ENCODE measurements at regions not wholly inside any gene's neighbourhood (a gene's known extent, or its start where the extent isn't known, plus 50 kb on each side); places are given as distances from the start of the nearest gene placed in this dataset.

DNA sequence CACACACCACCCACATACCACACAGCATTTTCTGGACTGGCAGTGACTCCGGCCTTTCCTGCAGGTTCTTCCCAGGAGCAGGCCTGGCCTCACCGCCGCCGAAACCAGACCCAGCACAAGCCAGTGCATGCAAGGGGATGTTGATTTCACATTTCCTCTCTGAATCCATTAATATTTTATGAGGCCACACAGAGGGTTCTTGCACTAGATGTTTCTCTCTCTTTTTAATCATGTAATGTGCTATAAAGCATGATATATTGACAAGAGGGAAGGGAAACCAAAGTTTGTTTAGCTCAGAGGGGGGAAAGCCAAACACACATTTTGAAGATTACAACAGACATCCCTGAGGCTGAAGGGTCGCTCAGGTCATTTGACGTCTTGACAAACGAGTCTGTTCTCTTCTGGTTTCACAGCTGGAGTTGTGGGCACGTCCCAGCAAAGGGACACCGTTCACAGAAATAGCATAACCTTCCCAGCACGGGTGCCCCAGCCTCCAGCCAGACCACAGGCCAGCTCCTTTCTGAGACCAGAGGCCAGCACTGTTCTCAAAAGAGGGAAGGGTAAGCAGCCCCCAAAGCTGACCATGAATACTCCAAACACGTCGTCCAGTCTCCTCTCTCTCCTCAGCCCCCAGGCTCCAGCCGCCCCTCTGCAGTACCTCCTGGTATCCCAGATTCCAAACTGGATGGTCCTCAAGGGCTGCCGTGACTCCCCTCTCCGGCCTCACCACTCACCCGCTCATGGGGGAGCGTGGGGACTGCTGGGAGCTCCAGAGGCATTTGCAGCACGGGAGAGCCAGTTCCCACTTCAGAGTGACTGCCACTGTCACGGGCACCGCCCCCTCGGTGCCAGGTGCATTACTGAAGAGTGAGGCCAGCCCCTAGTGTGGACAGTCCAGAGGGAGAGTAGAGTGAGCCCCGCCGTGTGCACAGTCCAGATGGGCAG lies 340.3 kb upstream of the SALL3 start:
- DNase-seq (ENCODE audit: extremely low spot score) = no peak
- ChIA-PET POLR2A (no interaction called here), CTCF (no interaction called here)
- TF ChIP-seq, protein P1, sequence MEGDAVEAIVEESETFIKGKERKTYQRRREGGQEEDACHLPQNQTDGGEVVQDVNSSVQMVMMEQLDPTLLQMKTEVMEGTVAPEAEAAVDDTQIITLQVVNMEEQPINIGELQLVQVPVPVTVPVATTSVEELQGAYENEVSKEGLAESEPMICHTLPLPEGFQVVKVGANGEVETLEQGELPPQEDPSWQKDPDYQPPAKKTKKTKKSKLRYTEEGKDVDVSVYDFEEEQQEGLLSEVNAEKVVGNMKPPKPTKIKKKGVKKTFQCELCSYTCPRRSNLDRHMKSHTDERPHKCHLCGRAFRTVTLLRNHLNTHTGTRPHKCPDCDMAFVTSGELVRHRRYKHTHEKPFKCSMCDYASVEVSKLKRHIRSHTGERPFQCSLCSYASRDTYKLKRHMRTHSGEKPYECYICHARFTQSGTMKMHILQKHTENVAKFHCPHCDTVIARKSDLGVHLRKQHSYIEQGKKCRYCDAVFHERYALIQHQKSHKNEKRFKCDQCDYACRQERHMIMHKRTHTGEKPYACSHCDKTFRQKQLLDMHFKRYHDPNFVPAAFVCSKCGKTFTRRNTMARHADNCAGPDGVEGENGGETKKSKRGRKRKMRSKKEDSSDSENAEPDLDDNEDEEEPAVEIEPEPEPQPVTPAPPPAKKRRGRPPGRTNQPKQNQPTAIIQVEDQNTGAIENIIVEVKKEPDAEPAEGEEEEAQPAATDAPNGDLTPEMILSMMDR (IDR thresholded peaks at IDR 0.05; ENCODE audit: control extremely low read depth, extremely low read depth, low read depth, missing control alignments) = no peak

DNA sequence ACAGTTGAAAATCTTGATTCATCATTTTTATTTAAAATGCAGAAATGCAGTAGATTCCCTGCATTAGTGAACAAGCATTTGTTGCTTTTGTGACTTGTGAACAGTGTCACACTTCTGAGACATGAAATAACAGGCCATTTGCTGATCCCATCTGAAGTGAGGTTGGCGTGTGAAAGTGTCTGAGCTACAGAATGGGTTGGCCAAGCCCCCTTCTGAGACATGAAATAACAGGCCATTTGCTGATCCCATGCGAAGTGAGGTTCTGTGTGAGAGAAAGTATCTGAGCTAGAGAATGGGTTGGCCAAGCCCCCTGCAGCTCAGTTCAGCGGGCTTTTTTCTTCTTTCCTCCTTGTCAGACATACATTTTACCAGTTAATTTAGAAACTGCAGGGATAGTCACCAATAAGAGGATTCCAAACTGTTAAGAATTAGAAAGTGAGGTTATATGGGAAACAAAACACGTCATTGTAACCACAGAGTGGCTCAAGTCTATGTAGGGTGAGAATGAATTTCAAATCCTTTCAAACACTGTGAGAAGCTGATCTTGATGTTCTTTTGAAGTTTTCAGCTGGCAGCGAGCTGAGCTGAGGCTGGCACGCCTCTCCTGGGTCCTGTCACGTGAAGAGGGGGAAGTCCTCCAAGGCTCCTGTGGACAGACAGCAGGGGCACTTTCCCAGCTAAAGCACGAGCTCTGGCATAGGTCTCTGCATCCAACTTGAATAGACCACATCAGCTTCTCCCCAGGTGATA lies 339.2 kb upstream of the SALL3 start:
- POLR2A ChIA-PET = no interaction called here
- DNase-seq (ENCODE audit: extremely low spot score) = no peak

DNA sequence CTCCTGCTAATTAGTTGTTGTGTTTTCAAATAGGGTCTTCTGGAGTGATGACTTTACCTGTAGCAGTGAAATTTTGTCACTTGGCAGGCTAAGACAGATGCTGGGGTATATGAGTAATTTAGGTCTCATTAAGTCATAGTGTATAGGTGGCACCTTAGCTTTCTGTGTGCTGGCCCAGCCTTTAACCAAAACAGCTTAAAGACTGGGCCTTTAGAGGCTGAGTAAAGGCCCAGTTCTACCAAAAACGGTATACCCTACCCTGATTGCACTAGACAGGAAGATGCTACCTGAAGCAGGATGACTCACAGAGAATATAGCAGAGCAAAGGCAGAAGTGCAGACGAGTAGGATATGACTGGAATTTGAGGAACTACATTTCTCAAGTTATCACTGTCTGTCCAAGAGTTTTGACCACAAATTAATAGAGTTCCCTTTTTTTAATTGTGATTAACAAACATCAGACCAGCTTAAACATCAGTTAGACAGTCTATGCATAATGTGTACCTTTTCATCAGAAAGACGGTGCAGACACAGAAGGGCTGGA lies 337.9 kb upstream of the SALL3 start:
- no peak for DNase-seq (ENCODE audit: extremely low spot score)
- POLR2A ChIA-PET = no interaction called here
- CTCF ChIA-PET = no interaction called here
- TF ChIP-seq, protein P1 (IDR thresholded peaks at IDR 0.05; ENCODE audit: control extremely low read depth, extremely low read depth, low read depth, missing control alignments) = no peak

More for the DNA sequence above, 339.2 kb upstream of the SALL3 start:
- CTCF ChIA-PET = no interaction called here
- TF ChIP-seq, protein P1 (IDR thresholded peaks at IDR 0.05; ENCODE audit: control extremely low read depth, extremely low read depth, low read depth, missing control alignments) = no peak

DNA sequence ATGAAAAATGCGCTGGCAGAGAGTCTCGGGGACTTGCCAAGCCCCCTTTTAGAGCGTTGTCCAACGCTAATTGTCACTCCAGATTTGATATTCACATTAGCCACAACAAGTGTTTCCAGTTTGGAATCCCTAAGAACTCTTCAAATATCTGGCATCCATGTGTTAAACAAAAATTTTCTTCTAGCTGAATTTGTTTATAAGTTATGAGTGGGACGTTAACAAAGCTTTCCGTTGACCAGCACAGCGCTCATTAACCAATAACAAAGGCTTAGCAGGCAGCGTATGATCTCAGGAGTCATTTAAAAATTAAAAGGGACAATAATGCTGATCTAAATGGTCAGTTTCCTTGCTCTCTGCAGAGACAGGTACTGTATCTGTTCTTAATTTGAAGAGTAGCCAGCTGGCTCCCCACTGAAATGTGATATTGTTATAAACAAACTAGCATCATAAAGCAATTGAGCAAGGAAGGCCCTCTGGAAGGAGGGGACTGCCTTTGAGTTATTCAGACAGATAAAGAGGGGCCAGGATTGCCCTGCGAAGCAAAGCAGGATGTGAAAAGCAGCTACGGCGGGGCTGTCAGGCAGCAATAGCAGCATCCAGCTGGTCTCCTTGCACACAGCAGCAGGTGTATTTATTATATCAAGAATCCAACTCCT lies 337.2 kb upstream of the SALL3 start:
- POLR2A ChIA-PET = no interaction called here
- CTCF ChIA-PET = no interaction called here
- no peak for DNase-seq (ENCODE audit: extremely low spot score)
- TF ChIP-seq, protein P1 (IDR thresholded peaks at IDR 0.05; ENCODE audit: control extremely low read depth, extremely low read depth, low read depth, missing control alignments) = no peak

DNA sequence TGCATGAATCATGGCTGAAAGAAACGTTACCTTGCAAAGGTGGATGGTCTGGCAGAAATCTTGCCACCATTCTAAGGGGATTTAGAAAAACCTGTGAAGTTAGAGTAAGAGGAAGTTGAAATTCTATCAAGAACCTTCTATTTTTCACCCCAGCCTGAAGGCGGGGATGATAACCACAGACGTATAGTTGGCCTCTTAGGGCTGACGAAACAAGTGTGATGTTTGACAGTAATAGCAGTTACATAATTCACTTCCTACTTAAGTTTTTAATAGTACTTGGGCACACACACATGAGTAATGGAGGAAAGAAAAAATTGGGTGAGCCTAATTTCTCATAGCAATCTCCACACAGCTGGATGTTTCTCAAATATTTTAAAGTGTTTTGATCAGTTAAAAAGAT lies 336.6 kb upstream of the SALL3 start:
- TF ChIP-seq, protein P1 (IDR thresholded peaks at IDR 0.05; ENCODE audit: control extremely low read depth, extremely low read depth, low read depth, missing control alignments) = no peak
- CTCF ChIA-PET = no interaction called here
- DNase-seq (ENCODE audit: extremely low spot score) = no peak
- POLR2A ChIA-PET = no interaction called here

DNA sequence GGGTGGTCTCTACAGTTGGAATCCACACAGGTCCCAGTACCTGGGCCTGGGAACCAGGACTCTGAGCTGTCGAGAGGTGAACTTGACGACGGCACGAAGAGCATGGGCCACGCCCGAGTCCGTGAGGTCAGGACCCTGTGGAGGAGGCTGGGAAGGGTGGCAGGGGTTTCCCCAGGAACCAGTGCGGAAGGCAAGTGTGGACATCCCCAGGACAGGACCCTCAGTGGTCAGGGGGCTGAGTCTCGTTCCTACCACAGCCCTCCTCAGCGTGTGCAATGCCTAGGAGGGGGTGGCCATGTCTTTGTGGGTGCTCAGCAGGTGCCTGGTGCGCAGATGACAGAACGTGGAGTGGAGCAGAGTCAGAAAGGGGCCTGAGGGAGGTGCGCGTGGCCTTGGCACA lies 335.6 kb upstream of the SALL3 start:
- ChIA-PET POLR2A (no interaction called here), CTCF (no interaction called here)
- DNase-seq (ENCODE audit: extremely low spot score) = no peak
- TF ChIP-seq, protein P1 (IDR thresholded peaks at IDR 0.05; ENCODE audit: control extremely low read depth, extremely low read depth, low read depth, missing control alignments) = no peak

Data from GM10248 (cell line).